Colonic mucosa (tissue), 4 donors: ENCODE measurements at regions not wholly inside any gene's neighbourhood (a gene's known extent, or its start where the extent isn't known, plus 50 kb on each side); places are given as distances from the start of the nearest gene placed in this dataset.
A peak's percentile ranks its signal among the peaks of the same experiment; 100 is the strongest.

Experiments used
- DNase-seq: peaks from one replicate; pipeline ENCODE4 v3.0.0-alpha.2; 2020
- H3K27ac ChIP-seq: fragments of 200-600 bp; one replicate; pipeline ENCODE4 v1.8.0; 2021
- H3K27me3 ChIP-seq: fragments of 200-600 bp; one replicate; pipeline ENCODE4 v1.8.0; 2021
- H3K36me3 ChIP-seq: fragments of 200-600 bp; one replicate; pipeline ENCODE4 v1.8.0; 2021
- H3K4me1 ChIP-seq: fragments of 200-600 bp; one replicate; pipeline ENCODE4 v1.8.0; 2021; ENCODE audit warnings: mild to moderate bottlenecking
- H3K4me3 ChIP-seq: fragments of 200-600 bp; one replicate; pipeline ENCODE4 v1.8.0; 2021
- H3K9ac ChIP-seq, 2 donors: one replicate each; pipeline ENCODE4 v1.7.0; 2013; ENCODE audit warnings: control low read depth in 2 of 2, low read depth in 2 of 2, low read length in 2 of 2
- H3K9me3 ChIP-seq: fragments of 200-600 bp; one replicate; pipeline ENCODE4 v1.8.0; 2021
- CTCF ChIP-seq: fragments of 200-600 bp; IDR thresholded peaks from one replicate; pipeline ENCODE4 v1.8.0; 2022; ENCODE audit warnings: antibody characterized with exemption, mild to moderate bottlenecking
- intact Hi-C: fragments of 100-400 bp; cut with DNase I; formaldehyde crosslinking; loops from one replicate; pipeline ENCODE4 v1.14.1; 2022
- donor health status: healthy.
- donor health status: DM: no; HTN: no; CAD: no.
- donor health status: DM: no; HTN: no; CAD: no.

- no peak for DNase-seq
- intact Hi-C loops, result no loop called here
- no peaks in the 10 kb centered on the region for H3K36me3 ChIP-seq
- no peak overlapping the region for H3K9ac ChIP-seq
- H3K27ac ChIP-seq, result no peak overlapping the region
- H3K27me3 ChIP-seq, result no peaks in the 10 kb centered on the region
- no peaks in the 10 kb centered on the region for H3K4me1 ChIP-seq
- TF ChIP-seq CTCF, result no peak
- no peak overlapping the region for H3K4me3 ChIP-seq
- H3K9me3 ChIP-seq, result no peaks in the 10 kb centered on the region
Measured at GRCh38 chr5:133681896-133682295, 69.6 kb upstream of the FSTL4 start.

- DNase-seq, result no peak
- no peak for TF ChIP-seq CTCF
- no peaks in the 10 kb centered on the region for H3K36me3 ChIP-seq
- no peak overlapping the region for H3K9ac ChIP-seq
- intact Hi-C loops, result no loop called here
- no peaks in the 10 kb centered on the region for H3K27me3 ChIP-seq
- H3K4me3 ChIP-seq, result no peak overlapping the region
- H3K9me3 ChIP-seq, result no peaks in the 10 kb centered on the region
- no peaks in the 10 kb centered on the region for H3K4me1 ChIP-seq
- H3K27ac ChIP-seq, result no peak overlapping the region
Measured at GRCh38 chr5:133680830-133681565, 68.7 kb upstream of the FSTL4 start.

GRCh38 chr5:133679534-133679933 is 67.2 kb upstream of the FSTL4 start:
- H3K9me3 ChIP-seq, result no peaks in the 10 kb centered on the region
- DNase-seq, result no peak
- no peak for TF ChIP-seq CTCF
- no peaks in the 10 kb centered on the region for H3K4me1 ChIP-seq
- no peaks in the 10 kb centered on the region for H3K36me3 ChIP-seq
- intact Hi-C loops, result no loop called here
- H3K27ac ChIP-seq, result no peak overlapping the region
- H3K27me3 ChIP-seq, result no peaks in the 10 kb centered on the region
- no peak overlapping the region for H3K4me3 ChIP-seq
- H3K9ac ChIP-seq, result no peak overlapping the region

- Histone ChIP-seq H3K4me3 (no peak overlapping the region), H3K9me3 (no peaks in the 10 kb centered on the region), H3K9ac (no peak overlapping the region), H3K27ac (no peak overlapping the region), H3K36me3 (no peaks in the 10 kb centered on the region), H3K4me1 (no peaks in the 10 kb centered on the region), H3K27me3 (no peaks in the 10 kb centered on the region)
- intact Hi-C loops, result no loop called here
- TF ChIP-seq CTCF, result no peak
- DNase-seq, result peak; percentile 12
Measured at GRCh38 chr5:133675376-133676154, 63.2 kb upstream of the FSTL4 start.

- TF ChIP-seq CTCF, result no peak
- Histone ChIP-seq H3K9me3 (no peaks in the 10 kb centered on the region), H3K27ac (no peak overlapping the region), H3K9ac (no peak overlapping the region), H3K4me3 (no peak overlapping the region), H3K4me1 (no peaks in the 10 kb centered on the region), H3K27me3 (no peaks in the 10 kb centered on the region), H3K36me3 (no peaks in the 10 kb centered on the region)
- intact Hi-C loops, result no loop called here
- no peak for DNase-seq
Measured at GRCh38 chr5:133670336-133670735, 58.0 kb upstream of the FSTL4 start.
